ENCODE measurements at regions not wholly inside any gene's neighbourhood (a gene's known extent, or its start where the extent isn't known, plus 50 kb on each side); places are given as distances from the start of the nearest gene placed in this dataset.

- Histone ChIP-seq H3K36me3 (ENCODE audit: control insufficient read depth, low read length) (no peaks in the 10 kb centered on the region; the same call in 1 of the 2 replicates), H3K27me3 (ENCODE audit: control insufficient read depth, low read length) (no peaks in the 10 kb centered on the region), H3K4me3 (ENCODE audit: low read length) (no peak overlapping the region), H3K4me2 (ENCODE audit: low read length) (peak overlapping the region; percentile 26; the same call in 1 of the 2 replicates), H3K4me1 (ENCODE audit: control insufficient read depth, low read length) (peaks cover 75% of the 10 kb centered on the region), H3K27ac (ENCODE audit: low read depth, low read length) (no peak overlapping the region), H3K9me2 (replicated peaks; ENCODE audit: control insufficient read depth, low read length) (no peaks in the 10 kb centered on the region), H4K20me1 (ENCODE audit: control insufficient read depth, insufficient read depth, low read depth, low read length) (no peaks in the 10 kb centered on the region), H3K9me3 (ENCODE audit: control insufficient read depth, insufficient read depth, low read length) (peaks cover 14% of the 10 kb centered on the region; the same call in 1 of the 2 replicates), H3F3A (ENCODE audit: control insufficient read depth, insufficient read depth) (peaks cover 10% of the 10 kb centered on the region; the same call in 1 of the 2 replicates), H3K79me2 (ENCODE audit: control insufficient read depth, low read length) (no peaks in the 10 kb centered on the region)
- TF ChIP-seq CTCF (IDR thresholded peaks at IDR 0.05; ENCODE audit: low read depth, low read length, poor library complexity, severe bottlenecking) (no peak), EZH2phosphoT487 (IDR thresholded peaks at IDR 0.05; ENCODE audit: borderline replicate concordance, low read length) (no peak)
Observed at GRCh38 chr17:77006971-77007649, 133.7 kb upstream of the SEC14L1 start.

- Histone ChIP-seq H3K9me3 (ENCODE audit: control insufficient read depth, insufficient read depth, low read length) (peaks cover 14% of the 10 kb centered on the region; the same call in 1 of the 2 replicates), H3K27ac (ENCODE audit: low read depth, low read length) (no peak overlapping the region), H3K36me3 (ENCODE audit: control insufficient read depth, low read length) (no peaks in the 10 kb centered on the region; the same call in 1 of the 2 replicates), H3K4me3 (ENCODE audit: low read length) (no peak overlapping the region), H3K27me3 (ENCODE audit: control insufficient read depth, low read length) (no peaks in the 10 kb centered on the region), H3K4me2 (ENCODE audit: low read length) (no peak overlapping the region), H4K20me1 (ENCODE audit: control insufficient read depth, insufficient read depth, low read depth, low read length) (no peaks in the 10 kb centered on the region), H3K9me2 (replicated peaks; ENCODE audit: control insufficient read depth, low read length) (no peaks in the 10 kb centered on the region), H3K4me1 (ENCODE audit: control insufficient read depth, low read length) (peaks cover 53% of the 10 kb centered on the region), H3F3A (ENCODE audit: control insufficient read depth, insufficient read depth) (peaks cover 13% of the 10 kb centered on the region; the same call in 1 of the 2 replicates), H3K79me2 (ENCODE audit: control insufficient read depth, low read length) (no peaks in the 10 kb centered on the region)
- no peak for TF ChIP-seq CTCF (IDR thresholded peaks at IDR 0.05; ENCODE audit: low read depth, low read length, poor library complexity, severe bottlenecking)
Observed at GRCh38 chr17:77009877-77010276, 130.9 kb upstream of the SEC14L1 start.

DNA sequence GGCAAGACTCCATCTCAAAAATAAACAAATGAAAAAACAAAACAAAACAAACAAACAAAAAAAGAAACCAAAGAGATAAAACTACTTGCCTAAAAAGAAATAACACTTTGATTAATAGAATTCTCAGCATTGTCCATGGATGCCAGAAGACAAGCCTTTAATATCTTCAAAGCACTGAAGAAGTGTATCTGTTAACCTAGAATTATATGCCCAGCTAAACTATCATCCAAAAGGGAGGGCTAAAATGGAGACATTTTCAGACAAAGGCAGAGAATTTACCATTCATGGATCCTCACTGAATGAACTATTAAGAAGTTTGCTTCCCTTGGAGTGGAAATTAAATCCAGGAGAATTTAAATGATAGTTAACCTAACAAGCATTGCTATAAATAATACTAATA, 130.1 kb upstream of the SEC14L1 start:
- peaks cover 13% of the 10 kb centered on the region; the same call in 1 of the 2 replicates for H3F3A ChIP-seq (ENCODE audit: control insufficient read depth, insufficient read depth)
- no peaks in the 10 kb centered on the region for H3K9me2 ChIP-seq (replicated peaks; ENCODE audit: control insufficient read depth, low read length)
- H3K4me2 ChIP-seq (ENCODE audit: low read length): no peak overlapping the region
- no peaks in the 10 kb centered on the region for H4K20me1 ChIP-seq (ENCODE audit: control insufficient read depth, insufficient read depth, low read depth, low read length)
- H3K36me3 ChIP-seq (ENCODE audit: control insufficient read depth, low read length): no peaks in the 10 kb centered on the region; the same call in 1 of the 2 replicates
- TF ChIP-seq CTCF (IDR thresholded peaks at IDR 0.05; ENCODE audit: low read depth, low read length, poor library complexity, severe bottlenecking) (no peak), EZH2phosphoT487 (IDR thresholded peaks at IDR 0.05; ENCODE audit: borderline replicate concordance, low read length) (no peak)
- H3K27me3 ChIP-seq (ENCODE audit: control insufficient read depth, low read length): no peaks in the 10 kb centered on the region
- H3K27ac ChIP-seq (ENCODE audit: low read depth, low read length): no peak overlapping the region
- H3K79me2 ChIP-seq (ENCODE audit: control insufficient read depth, low read length): no peaks in the 10 kb centered on the region
- no peak overlapping the region for H3K4me3 ChIP-seq (ENCODE audit: low read length)
- H3K4me1 ChIP-seq (ENCODE audit: control insufficient read depth, low read length): peaks cover 45% of the 10 kb centered on the region
- peaks cover 14% of the 10 kb centered on the region; the same call in 1 of the 2 replicates for H3K9me3 ChIP-seq (ENCODE audit: control insufficient read depth, insufficient read depth, low read length)
